HepG2 (cell line): ENCODE measurements at regions not wholly inside any gene's neighbourhood (a gene's known extent, or its start where the extent isn't known, plus 50 kb on each side); places are given as distances from the start of the nearest gene placed in this dataset.

ENCODE experiments used
- ATF1 ChIP-seq: IDR thresholded peaks from 2 replicates; pipeline ENCODE4 v1.6.1; 2016; ENCODE audit warnings: mild to moderate bottlenecking, control low read depth
- MED13 ChIP-seq: sonication (generic); formaldehyde crosslinking; IDR thresholded peaks from 2 replicates; pipeline ENCODE4 v1.5.0; 2020; ENCODE audit warnings: missing genetic modification reagents
- MXI1 ChIP-seq: IDR thresholded peaks from 3 replicates; pipeline ENCODE4 v1.6.1; 2012; ENCODE audit warnings: low read depth, low read length, inconsistent platforms, borderline replicate concordance
- NFATC3 ChIP-seq: sonication (generic); formaldehyde crosslinking; IDR thresholded peaks from 2 replicates; pipeline ENCODE4 v1.5.1; 2020; ENCODE audit warnings: mild to moderate bottlenecking, missing genetic modification reagents
- NFIB ChIP-seq: sonication (generic); formaldehyde crosslinking; IDR thresholded peaks from 2 replicates; pipeline ENCODE4 v1.9.0; 2021; ENCODE audit warnings: missing genetic modification reagents, mild to moderate bottlenecking, borderline replicate concordance
- NFYC ChIP-seq: IDR thresholded peaks from 2 replicates; pipeline ENCODE4 v1.6.1; 2016; ENCODE audit warnings: missing genetic modification reagents, missing compliant biosample characterization
- SIX4 ChIP-seq: sonication (generic); formaldehyde crosslinking; IDR thresholded peaks from 2 replicates; pipeline ENCODE4 v1.4.0; 2020; ENCODE audit warnings: missing genetic modification reagents
- SOX13 ChIP-seq, 3 experiments: fragments of 450-650 bp in 1 of 3; sonication (generic) in 1 of 3; formaldehyde crosslinking in 1 of 3; IDR thresholded peaks in 2 of 3; conservative IDR thresholded peaks in 1 of 3; 2 replicates each; pipeline versions ENCODE4 v1.5.0 to v1.6.1; 2016 to 2020; ENCODE audit warnings: antibody characterized with exemption in 1 of 3, mild to moderate bottlenecking in 1 of 3, missing compliant biosample characterization in 1 of 3, missing genetic modification reagents in 1 of 3, moderate library complexity in 1 of 3
- ZNF367 ChIP-seq: sonication (generic); formaldehyde crosslinking; IDR thresholded peaks from 2 replicates; pipeline ENCODE4 v1.4.0; 2020; ENCODE audit warnings: missing genetic modification reagents, borderline replicate concordance
- ZNF432 ChIP-seq: sonication (generic); formaldehyde crosslinking; IDR thresholded peaks from 2 replicates; pipeline ENCODE4 v1.5.0; 2020; ENCODE audit warnings: missing genetic modification reagents, mild to moderate bottlenecking, borderline replicate concordance
- ZNF564 ChIP-seq: sonication (generic); formaldehyde crosslinking; IDR thresholded peaks from 2 replicates; pipeline ENCODE4 v1.8.1; 2023; ENCODE audit warnings: mild to moderate bottlenecking, missing genetic modification reagents
- ZNF607 ChIP-seq: sonication (generic); formaldehyde crosslinking; IDR thresholded peaks from 2 replicates; pipeline ENCODE4 v1.5.1; 2020; ENCODE audit warnings: missing genetic modification reagents, mild to moderate bottlenecking, borderline replicate concordance
- ZSCAN29 ChIP-seq: sonication (generic); formaldehyde crosslinking; conservative IDR thresholded peaks from 2 replicates; pipeline ENCODE4 v1.4.0; 2020; ENCODE audit warnings: mild to moderate bottlenecking, missing genetic modification reagents
- TF ChIP-seq, protein P1 (sequence below): sonication (generic); formaldehyde crosslinking; IDR thresholded peaks from 2 replicates; pipeline ENCODE4 v1.4.0; 2020; ENCODE audit warnings: missing genetic modification reagents, borderline replicate concordance
- TF ChIP-seq, protein P2 (sequence below): sonication (generic); formaldehyde crosslinking; IDR thresholded peaks from 2 replicates; pipeline ENCODE4 v1.5.0; 2020; ENCODE audit warnings: mild to moderate bottlenecking, missing genetic modification reagents
- TF ChIP-seq, protein P3 (sequence below): sonication (generic); formaldehyde crosslinking; IDR thresholded peaks from 2 replicates; pipeline ENCODE4 v1.4.0; 2020; ENCODE audit warnings: missing genetic modification reagents, mild to moderate bottlenecking, borderline replicate concordance
- TF ChIP-seq, protein P4 (sequence below): sonication (generic); formaldehyde crosslinking; IDR thresholded peaks from 2 replicates; pipeline ENCODE4 v1.4.0; 2020; ENCODE audit warnings: missing genetic modification reagents

DNA sequence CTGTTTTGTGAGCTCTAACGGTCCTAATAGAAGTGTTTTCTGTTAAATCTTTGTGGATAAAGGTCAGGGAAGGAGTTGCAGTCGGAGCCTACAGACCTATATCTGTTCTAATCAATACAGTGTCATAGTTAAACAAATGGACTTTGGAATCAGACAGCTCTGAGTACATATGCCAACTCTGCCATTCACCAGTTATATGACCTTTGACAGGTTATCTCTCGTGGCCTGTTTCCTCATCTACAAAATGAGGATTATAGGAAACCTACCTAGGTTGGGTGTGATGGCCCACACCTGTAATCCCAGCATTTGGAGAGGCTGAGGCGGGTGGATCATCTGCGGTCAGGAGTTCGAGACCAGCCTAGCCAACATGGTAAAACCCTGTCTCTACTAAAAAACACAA lies 89.7 kb downstream of the MID1IP1 start (continued):
- TF ChIP-seq ZSCAN29 (CRISPR knock-in tag): no peak
- TF ChIP-seq, protein P1, sequence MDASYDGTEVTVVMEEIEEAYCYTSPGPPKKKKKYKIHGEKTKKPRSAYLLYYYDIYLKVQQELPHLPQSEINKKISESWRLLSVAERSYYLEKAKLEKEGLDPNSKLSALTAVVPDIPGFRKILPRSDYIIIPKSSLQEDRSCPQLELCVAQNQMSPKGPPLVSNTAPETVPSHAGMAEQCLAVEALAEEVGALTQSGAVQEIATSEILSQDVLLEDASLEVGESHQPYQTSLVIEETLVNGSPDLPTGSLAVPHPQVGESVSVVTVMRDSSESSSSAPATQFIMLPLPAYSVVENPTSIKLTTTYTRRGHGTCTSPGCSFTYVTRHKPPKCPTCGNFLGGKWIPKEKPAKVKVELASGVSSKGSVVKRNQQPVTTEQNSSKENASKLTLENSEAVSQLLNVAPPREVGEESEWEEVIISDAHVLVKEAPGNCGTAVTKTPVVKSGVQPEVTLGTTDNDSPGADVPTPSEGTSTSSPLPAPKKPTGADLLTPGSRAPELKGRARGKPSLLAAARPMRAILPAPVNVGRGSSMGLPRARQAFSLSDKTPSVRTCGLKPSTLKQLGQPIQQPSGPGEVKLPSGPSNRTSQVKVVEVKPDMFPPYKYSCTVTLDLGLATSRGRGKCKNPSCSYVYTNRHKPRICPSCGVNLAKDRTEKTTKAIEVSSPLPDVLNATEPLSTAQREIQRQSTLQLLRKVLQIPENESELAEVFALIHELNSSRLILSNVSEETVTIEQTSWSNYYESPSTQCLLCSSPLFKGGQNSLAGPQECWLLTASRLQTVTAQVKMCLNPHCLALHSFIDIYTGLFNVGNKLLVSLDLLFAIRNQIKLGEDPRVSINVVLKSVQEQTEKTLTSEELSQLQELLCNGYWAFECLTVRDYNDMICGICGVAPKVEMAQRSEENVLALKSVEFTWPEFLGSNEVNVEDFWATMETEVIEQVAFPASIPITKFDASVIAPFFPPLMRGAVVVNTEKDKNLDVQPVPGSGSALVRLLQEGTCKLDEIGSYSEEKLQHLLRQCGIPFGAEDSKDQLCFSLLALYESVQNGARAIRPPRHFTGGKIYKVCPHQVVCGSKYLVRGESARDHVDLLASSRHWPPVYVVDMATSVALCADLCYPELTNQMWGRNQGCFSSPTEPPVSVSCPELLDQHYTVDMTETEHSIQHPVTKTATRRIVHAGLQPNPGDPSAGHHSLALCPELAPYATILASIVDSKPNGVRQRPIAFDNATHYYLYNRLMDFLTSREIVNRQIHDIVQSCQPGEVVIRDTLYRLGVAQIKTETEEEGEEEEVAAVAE (CRISPR knock-in tag): no peak
- TF ChIP-seq ZNF432 (CRISPR knock-in tag): no peak
- TF ChIP-seq, protein P2, sequence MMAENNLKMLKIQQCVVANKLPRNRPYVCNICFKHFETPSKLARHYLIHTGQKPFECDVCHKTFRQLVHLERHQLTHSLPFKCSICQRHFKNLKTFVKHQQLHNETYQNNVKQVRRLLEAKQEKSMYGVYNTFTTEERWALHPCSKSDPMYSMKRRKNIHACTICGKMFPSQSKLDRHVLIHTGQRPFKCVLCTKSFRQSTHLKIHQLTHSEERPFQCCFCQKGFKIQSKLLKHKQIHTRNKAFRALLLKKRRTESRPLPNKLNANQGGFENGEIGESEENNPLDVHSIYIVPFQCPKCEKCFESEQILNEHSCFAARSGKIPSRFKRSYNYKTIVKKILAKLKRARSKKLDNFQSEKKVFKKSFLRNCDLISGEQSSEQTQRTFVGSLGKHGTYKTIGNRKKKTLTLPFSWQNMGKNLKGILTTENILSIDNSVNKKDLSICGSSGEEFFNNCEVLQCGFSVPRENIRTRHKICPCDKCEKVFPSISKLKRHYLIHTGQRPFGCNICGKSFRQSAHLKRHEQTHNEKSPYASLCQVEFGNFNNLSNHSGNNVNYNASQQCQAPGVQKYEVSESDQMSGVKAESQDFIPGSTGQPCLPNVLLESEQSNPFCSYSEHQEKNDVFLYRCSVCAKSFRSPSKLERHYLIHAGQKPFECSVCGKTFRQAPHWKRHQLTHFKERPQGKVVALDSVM: no peak
- no peak for TF ChIP-seq SOX13 (IDR thresholded peaks at IDR 0.05)
- TF ChIP-seq SOX13 (CRISPR knock-in tag; conservative IDR thresholded peaks at IDR 0.05 in 1 of 2, IDR thresholded peaks at IDR 0.05 in 1 of 2): 0 out of 4 replicates have a peak, but pooled peaks of 1 of the 2 experiments have one; percentile 28
- TF ChIP-seq ZNF367 (CRISPR knock-in tag): no peak
- TF ChIP-seq SIX4: no peak
- TF ChIP-seq MXI1: no peak
- no peak for TF ChIP-seq ZNF607 (CRISPR knock-in tag)
- TF ChIP-seq, protein P3, sequence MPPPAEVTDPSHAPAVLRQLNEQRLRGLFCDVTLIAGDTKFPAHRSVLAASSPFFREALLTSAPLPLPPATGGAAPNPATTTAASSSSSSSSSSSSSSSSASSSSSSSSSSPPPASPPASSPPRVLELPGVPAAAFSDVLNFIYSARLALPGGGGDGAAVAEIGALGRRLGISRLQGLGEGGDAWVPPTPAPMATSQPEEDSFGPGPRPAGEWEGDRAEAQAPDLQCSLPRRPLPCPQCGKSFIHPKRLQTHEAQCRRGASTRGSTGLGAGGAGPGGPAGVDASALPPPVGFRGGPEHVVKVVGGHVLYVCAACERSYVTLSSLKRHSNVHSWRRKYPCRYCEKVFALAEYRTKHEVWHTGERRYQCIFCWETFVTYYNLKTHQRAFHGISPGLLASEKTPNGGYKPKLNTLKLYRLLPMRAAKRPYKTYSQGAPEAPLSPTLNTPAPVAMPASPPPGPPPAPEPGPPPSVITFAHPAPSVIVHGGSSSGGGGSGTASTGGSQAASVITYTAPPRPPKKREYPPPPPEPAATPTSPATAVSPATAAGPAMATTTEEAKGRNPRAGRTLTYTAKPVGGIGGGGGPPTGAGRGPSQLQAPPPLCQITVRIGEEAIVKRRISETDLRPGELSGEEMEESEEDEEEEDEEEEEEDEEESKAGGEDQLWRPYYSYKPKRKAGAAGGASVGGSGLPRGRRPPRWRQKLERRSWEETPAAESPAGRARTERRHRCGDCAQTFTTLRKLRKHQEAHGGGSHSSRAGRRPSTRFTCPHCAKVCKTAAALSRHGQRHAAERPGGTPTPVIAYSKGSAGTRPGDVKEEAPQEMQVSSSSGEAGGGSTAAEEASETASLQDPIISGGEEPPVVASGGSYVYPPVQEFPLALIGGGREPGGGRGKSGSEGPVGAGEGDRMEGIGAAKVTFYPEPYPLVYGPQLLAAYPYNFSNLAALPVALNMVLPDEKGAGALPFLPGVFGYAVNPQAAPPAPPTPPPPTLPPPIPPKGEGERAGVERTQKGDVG (CRISPR knock-in tag): no peak
- no peak for TF ChIP-seq MED13 (CRISPR knock-in tag)
- TF ChIP-seq ATF1 (CRISPR knock-in tag): no peak
- no peak for TF ChIP-seq ZNF564 (CRISPR knock-in tag)
- TF ChIP-seq NFATC3: no peak
- TF ChIP-seq, protein P4, sequence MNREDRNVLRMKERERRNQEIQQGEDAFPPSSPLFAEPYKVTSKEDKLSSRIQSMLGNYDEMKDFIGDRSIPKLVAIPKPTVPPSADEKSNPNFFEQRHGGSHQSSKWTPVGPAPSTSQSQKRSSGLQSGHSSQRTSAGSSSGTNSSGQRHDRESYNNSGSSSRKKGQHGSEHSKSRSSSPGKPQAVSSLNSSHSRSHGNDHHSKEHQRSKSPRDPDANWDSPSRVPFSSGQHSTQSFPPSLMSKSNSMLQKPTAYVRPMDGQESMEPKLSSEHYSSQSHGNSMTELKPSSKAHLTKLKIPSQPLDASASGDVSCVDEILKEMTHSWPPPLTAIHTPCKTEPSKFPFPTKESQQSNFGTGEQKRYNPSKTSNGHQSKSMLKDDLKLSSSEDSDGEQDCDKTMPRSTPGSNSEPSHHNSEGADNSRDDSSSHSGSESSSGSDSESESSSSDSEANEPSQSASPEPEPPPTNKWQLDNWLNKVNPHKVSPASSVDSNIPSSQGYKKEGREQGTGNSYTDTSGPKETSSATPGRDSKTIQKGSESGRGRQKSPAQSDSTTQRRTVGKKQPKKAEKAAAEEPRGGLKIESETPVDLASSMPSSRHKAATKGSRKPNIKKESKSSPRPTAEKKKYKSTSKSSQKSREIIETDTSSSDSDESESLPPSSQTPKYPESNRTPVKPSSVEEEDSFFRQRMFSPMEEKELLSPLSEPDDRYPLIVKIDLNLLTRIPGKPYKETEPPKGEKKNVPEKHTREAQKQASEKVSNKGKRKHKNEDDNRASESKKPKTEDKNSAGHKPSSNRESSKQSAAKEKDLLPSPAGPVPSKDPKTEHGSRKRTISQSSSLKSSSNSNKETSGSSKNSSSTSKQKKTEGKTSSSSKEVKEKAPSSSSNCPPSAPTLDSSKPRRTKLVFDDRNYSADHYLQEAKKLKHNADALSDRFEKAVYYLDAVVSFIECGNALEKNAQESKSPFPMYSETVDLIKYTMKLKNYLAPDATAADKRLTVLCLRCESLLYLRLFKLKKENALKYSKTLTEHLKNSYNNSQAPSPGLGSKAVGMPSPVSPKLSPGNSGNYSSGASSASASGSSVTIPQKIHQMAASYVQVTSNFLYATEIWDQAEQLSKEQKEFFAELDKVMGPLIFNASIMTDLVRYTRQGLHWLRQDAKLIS (CRISPR knock-in tag): no peak
- TF ChIP-seq NFIB (CRISPR knock-in tag): no peak
- TF ChIP-seq NFYC (CRISPR knock-in tag): no peak
